AG04449 (cell line): ENCODE measurements at regions not wholly inside any gene's neighbourhood (a gene's known extent, or its start where the extent isn't known, plus 50 kb on each side); places are given as distances from the start of the nearest gene placed in this dataset.

Experiments used
- CTCF ChIA-PET: fragments of 350-600 bp; formaldehyde crosslinking; extraction: SDS; loops from one replicate; lab custom pipeline; 2021; ENCODE audit warnings: antibody characterized with exemption; lab: Yijun Ruan, JAX
- POLR2A ChIA-PET: fragments of 400-600, 350-600 bp; formaldehyde crosslinking; extraction: SDS; loops from one replicate; lab custom pipeline; 2020; ENCODE audit warnings: antibody characterized with exemption, inconsistent platforms; lab: Yijun Ruan, JAX
- DNase-seq: peaks from one replicate; pipeline ENCODE4 v3.0.0-alpha.2; 2010; ENCODE audit warnings: low read depth, low spot score
- H3K4me3 ChIP-seq: 2 replicates; pipeline ENCODE4 v1.5.1; 2011; ENCODE audit warnings: low read depth, mild to moderate bottlenecking, control low read depth, low read length
- TF ChIP-seq, protein P1 (sequence below): IDR thresholded peaks from one replicate; pipeline ENCODE4 v1.5.1; 2011; ENCODE audit warnings: mild to moderate bottlenecking, moderate library complexity, low read length, control low read depth, inconsistent platforms; ENCODE audit not compliant: insufficient read depth; ENCODE audit errors: missing control alignments

DNA sequence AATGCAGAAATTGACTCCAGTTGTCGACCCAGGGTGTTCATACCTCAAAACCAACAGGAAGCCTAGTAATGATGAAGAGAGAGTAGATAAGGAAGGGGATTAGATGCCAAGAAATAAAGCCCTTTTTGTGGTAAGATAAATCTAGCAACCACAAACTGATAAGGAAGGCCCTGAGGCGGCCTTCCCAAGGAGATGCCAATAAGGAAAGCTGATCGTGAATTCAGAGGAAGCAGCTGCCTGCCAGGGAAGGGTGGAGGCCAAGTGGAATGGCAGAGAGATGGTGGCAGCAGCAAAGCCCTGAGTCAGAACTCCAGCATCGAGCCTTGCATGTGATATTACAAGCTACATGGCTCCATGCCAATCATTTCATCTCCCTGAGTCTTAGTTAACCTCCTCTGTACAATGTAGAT lies 126.3 kb downstream of the IRS1 start:
- ChIA-PET CTCF (interaction anchor here (0.8 kb wide), 1 partner anchor 127 kb away, joined by 3 read pairs; no protein-coding TSS in a partner anchor), POLR2A (no interaction called here)
- no peak for DNase-seq
- H3K4me3 ChIP-seq: no peak overlapping the region
- TF ChIP-seq, protein P1, sequence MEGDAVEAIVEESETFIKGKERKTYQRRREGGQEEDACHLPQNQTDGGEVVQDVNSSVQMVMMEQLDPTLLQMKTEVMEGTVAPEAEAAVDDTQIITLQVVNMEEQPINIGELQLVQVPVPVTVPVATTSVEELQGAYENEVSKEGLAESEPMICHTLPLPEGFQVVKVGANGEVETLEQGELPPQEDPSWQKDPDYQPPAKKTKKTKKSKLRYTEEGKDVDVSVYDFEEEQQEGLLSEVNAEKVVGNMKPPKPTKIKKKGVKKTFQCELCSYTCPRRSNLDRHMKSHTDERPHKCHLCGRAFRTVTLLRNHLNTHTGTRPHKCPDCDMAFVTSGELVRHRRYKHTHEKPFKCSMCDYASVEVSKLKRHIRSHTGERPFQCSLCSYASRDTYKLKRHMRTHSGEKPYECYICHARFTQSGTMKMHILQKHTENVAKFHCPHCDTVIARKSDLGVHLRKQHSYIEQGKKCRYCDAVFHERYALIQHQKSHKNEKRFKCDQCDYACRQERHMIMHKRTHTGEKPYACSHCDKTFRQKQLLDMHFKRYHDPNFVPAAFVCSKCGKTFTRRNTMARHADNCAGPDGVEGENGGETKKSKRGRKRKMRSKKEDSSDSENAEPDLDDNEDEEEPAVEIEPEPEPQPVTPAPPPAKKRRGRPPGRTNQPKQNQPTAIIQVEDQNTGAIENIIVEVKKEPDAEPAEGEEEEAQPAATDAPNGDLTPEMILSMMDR: no peak

DNA sequence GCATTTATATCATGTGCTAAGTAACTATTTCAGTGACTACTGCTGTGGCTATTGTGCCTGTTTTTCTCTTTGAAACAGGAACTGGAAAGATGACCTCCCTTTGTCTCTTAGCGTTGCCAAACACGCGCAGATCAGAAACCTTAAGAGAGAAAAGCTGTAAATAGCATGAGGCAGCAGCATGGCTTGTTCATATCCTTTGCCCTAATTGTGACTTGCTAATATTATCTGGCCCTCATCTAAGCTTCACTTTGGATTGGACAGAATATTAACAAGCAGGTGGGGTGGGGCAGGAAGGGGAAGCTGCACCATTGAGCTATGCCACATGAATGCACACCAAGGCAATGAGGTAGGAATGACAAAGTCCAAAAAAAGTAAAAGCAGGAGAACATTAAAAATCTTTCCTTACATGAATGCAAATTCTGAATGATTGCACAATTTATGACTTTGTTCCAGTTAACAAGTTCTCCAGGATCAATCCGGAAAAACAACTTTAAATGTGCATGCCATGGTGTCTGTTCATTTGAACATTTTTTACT lies 128.4 kb downstream of the IRS1 start:
- POLR2A ChIA-PET: no interaction called here

DNA sequence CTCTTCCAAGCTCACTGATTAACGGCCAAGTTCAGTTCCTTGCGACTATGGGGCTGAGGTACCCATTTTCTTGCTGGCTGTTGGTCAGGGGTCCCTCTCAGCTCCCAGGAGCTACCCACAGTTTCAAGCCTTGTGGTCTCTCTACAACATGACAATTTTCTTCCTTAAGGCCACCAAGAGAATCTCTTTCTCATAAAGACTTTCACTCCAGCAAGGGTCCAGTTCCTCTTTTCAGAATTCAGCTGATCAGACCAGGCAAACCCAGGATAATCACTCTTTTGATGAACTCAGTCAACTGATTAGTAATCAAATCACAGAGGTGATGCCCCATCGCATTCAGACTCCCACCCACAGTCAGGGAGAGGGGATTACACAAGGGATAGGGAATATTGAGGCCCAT lies 129.7 kb downstream of the IRS1 start:
- no peak for DNase-seq
- H3K4me3 ChIP-seq: no peak overlapping the region
- TF ChIP-seq, protein P1: no peak
- POLR2A ChIA-PET: no interaction called here
- CTCF ChIA-PET: interaction anchor here (1.5 kb wide), 1 partner anchor 132 kb away, joined by 6 read pairs; no protein-coding TSS in a partner anchor

More for the DNA sequence above, 128.4 kb downstream of the IRS1 start:
- no peak overlapping the region for H3K4me3 ChIP-seq
- no peak for DNase-seq
- CTCF ChIA-PET: interaction anchor here (1.5 kb wide), 1 partner anchor 131 kb away, joined by 6 read pairs; no protein-coding TSS in a partner anchor
- TF ChIP-seq, protein P1: no peak

DNA sequence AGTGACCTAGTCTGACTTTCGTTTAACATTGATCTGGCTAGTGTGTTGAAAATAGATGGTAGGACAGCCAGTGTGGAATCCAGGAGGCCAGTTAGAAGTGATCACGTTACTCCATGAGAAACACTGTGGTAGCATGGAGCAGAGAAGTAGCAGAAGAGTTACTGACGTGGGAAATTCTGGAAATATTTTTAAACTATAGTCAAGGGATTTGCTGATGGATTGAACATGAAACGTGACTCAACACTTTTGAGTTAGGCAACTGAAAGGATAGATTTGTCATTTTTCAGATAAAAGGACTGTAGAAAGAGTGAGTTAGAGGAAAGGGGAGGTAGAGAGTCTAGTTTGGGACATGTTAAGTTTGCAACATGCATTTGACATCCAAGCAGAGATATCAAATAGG lies 130.4 kb downstream of the IRS1 start:
- no peak for DNase-seq
- ChIA-PET POLR2A (no interaction called here), CTCF (no interaction called here)
- TF ChIP-seq, protein P1: no peak
- H3K4me3 ChIP-seq: no peak overlapping the region

DNA sequence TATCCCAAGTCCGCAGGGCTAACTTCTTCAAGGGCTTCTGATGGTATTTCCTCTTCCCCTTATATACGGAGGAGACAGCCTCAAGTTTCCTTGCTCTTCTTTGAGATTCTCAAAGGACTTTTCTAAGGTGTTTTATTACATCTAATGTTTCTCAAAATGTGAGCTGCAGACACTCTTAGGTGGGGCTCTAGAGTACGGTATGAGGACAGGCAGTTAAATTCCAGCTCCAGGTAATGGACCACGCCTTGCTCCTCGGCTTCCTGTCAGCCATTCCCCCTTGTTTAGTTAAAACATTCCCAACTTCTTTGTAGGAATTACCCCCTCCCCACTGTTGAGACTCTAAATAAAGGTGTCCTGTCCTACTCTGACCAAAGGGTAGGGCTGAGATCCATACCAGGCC lies 131.9 kb downstream of the IRS1 start:
- ChIA-PET POLR2A (no interaction called here), CTCF (no interaction called here)
- no peak for DNase-seq
- H3K4me3 ChIP-seq: no peak overlapping the region
- TF ChIP-seq, protein P1: no peak

DNA sequence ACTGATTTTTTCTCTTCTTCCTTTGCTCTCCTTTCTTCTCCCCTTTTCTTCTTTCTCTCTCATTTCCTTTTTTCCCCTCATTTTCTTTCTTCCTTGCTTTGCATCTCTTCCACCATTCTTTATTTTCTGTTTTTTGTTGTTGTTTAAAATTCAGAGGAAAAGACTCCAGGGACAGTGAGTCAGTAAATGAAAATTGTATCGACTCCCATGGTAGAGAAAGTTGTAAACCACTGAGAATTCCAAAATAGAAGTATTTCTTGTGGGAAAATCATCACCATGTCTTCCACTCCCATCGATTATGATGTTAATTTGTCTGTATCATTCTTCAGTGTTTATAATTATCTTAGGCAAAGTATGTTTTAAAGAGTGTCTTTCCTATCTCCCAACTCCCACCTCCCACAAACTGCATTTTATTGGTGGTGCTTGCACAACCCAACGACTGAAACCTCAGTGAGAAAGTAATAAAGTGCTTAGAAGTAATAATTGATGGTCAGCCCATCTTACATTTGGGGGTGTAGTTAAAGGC lies 134.3 kb downstream of the IRS1 start:
- CTCF ChIA-PET: no interaction called here

More for the DNA sequence above, 134.3 kb downstream of the IRS1 start:
- POLR2A ChIA-PET: no interaction called here
- no peak overlapping the region for H3K4me3 ChIP-seq
- DNase-seq: no peak
- TF ChIP-seq, protein P1: no peak
